Inferior parietal cortex (tissue), 1 donor: ENCODE measurements at regions not wholly inside any gene's neighbourhood (a gene's known extent, or its start where the extent isn't known, plus 50 kb on each side); places are given as distances from the start of the nearest gene placed in this dataset.

Source experiments
- DNase-seq: peaks from one replicate; pipeline ENCODE4 v3.0.0-alpha.2; 2016; ENCODE audit errors: extremely low spot score

- no peak for DNase-seq
These were observed 196.9 kb downstream of the MYCN start for GRCh38 chr2:16137080-16137755.

- DNase-seq = no peak
These were observed 196.2 kb downstream of the MYCN start for GRCh38 chr2:16136461-16137035.

GRCh38 chr2:16135913-16136310, 195.6 kb downstream of the MYCN start:
- no peak for DNase-seq

- no peak for DNase-seq
These were observed 195.0 kb downstream of the MYCN start for GRCh38 chr2:16135196-16135912.

- no peak for DNase-seq
These were observed 194.3 kb downstream of the MYCN start for GRCh38 chr2:16134436-16135165.

GRCh38 chr2:16130906-16131400, 190.6 kb downstream of the MYCN start:
- DNase-seq = no peak

- no peak for DNase-seq
These were observed 190.2 kb downstream of the MYCN start for GRCh38 chr2:16130541-16130880.

- DNase-seq = no peak
These were observed 189.6 kb downstream of the MYCN start for GRCh38 chr2:16129716-16130540.

GRCh38 chr2:16128746-16129610, 188.6 kb downstream of the MYCN start:
- no peak for DNase-seq

GRCh38 chr2:16127958-16128357, 187.6 kb downstream of the MYCN start:
- no peak for DNase-seq

GRCh38 chr2:16127276-16127940, 187.1 kb downstream of the MYCN start:
- DNase-seq = no peak

GRCh38 chr2:16126517-16127275, 186.3 kb downstream of the MYCN start:
- DNase-seq = no peak

- DNase-seq = no peak
These were observed 185.5 kb downstream of the MYCN start for GRCh38 chr2:16125614-16126516.

GRCh38 chr2:16124881-16125613, 184.7 kb downstream of the MYCN start:
- no peak for DNase-seq

- no peak for DNase-seq
These were observed 183.8 kb downstream of the MYCN start for GRCh38 chr2:16123856-16124780.

- DNase-seq = no peak
These were observed 183.1 kb downstream of the MYCN start for GRCh38 chr2:16123421-16123820.
